NCI-H82 (cell line): ENCODE measurements at regions not wholly inside any gene's neighbourhood (a gene's known extent, or its start where the extent isn't known, plus 50 kb on each side); places are given as distances from the start of the nearest gene placed in this dataset.
"Not testable (repeated sequence)": the region's sequence is repeated elsewhere in the genome, so short reads cannot be mapped to it uniquely, and the experiment has no call there.

Experiments used
- DNase-seq: peaks from one replicate; lab custom pipeline; 2025; lab: John Stamatoyannopoulos, UW

- DNase-seq = no peak
These were observed 1072.1 kb downstream of the NXPH1 start for GRCh38 chr7:9505516-9505915.

GRCh38 chr7:9507290-9507689 lies 1073.9 kb downstream of the NXPH1 start:
- DNase-seq = peak; percentile 6

DNA sequence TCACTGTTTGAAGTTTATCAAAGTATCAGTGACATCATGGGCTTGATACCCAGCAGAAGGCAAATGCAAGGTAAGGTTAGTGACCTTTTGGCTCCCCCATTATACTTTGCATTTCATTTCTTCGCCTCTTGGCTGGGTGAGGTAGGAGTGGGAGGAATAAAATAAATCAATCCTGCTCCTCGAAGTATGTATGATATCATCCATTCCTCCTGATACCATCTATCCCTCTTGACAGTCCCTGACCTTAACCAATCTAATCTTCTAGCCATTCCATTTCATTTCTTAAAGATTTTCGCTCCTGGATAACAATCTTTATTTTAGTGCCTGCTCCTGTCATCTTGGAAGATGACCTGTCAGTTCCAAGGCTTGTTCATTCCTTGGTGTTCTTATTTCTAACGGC lies 1083.3 kb downstream of the NXPH1 start:
- no peak for DNase-seq

DNA sequence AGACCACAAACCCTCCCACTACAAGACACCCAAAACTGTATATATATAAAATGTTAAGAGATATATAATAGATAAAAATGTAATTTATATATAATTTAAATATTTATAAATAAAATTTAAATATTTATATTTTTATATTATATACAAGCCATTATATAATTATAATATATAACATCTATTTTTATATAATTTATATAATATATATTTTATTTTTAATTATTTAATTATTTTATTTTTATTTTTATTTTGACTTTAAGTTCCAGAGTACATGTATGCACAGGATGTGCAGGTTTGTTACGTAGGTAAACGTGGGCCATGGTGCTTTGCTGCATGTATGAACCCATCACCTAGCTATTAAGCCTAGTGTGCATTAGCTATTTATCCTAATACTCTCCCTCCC lies 1090.2 kb downstream of the NXPH1 start:
- DNase-seq = no peak

- not testable (repeated sequence) for DNase-seq
These were observed 1119.0 kb downstream of the NXPH1 start for GRCh38 chr7:9552431-9552830.

GRCh38 chr7:9557853-9558252 lies 1124.4 kb downstream of the NXPH1 start:
- no peak for DNase-seq

DNA sequence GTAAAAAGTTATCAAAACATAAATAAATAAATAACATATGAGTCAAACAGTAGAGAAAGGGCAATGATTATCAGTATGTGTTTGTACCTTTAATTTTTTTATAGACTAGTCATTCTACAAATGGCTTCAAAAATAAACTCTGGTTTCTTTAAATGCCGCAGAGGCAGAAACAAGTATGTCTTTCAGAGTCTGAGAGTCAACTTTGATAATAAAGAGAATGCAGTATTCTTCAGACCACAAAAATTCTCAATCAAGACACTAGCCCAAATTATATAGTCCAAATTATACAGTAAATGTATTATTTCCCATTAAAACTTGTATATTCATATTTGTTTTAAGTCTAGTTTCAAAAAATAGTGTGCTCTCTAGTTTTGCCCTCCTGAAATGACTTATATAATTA lies 1142.3 kb downstream of the NXPH1 start:
- DNase-seq = no peak

- no peak for DNase-seq
These were observed 1149.4 kb downstream of the NXPH1 start for GRCh38 chr7:9582824-9583223.

GRCh38 chr7:9598411-9598810 lies 1165.0 kb downstream of the NXPH1 start:
- DNase-seq = no peak

GRCh38 chr7:9600974-9601373 lies 1167.6 kb downstream of the NXPH1 start:
- peak; percentile 66 for DNase-seq

DNA sequence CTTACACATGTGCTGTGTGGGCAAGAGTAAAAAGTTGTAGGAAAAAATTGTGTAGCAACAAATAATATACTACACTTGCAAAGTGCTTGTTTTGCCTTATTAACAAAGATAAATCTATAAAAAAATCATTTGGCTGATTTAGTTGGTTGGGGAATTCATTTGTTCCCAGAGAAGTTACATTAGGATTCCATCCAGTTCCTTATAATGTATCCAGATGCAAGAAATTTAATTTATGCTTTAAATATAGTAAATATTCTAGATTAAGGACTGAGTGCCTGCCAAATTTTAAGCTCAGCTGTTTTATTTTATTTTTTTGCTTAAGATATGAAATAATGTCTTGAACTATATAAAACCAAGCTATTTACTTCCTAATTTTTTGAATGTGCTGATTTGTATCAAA lies 1169.9 kb downstream of the NXPH1 start:
- DNase-seq = no peak

DNA sequence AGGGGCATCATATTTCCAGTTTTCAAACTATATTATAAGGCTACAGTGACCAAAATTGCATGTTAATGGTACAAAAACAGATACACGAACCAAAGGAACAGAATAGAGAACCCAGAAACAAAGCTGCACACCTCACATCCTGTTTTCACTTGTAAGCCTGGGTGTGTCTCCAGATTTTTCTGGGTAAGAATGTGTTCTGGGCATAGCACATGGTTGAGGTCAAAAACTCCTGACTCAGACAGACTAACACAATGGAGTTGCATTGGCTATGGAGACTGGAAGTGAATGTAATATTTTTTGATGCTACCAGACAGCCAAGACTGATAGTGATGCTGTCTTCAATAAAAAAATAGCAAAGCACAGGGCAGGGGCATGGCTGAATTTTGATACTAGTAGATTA lies 1175.2 kb downstream of the NXPH1 start:
- DNase-seq = no peak

DNA sequence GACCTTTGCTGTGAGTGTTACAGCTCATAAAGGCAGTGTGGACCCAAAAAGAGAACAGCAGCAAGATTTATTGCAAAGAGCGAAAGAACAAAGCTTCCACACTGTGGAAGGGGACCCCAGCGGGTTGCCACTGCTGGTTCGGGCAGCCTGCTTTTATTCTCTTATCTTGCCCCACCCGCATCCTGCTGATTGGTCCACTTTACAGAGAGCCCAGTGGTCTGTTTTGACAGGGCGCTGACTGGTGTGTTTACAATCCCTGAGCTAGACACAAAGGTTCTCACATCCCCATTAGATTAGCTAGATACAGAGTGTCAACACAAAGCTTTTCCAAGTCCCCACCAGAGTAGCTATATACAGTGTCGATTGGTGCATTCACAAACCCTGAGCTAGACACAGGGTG lies 1187.5 kb downstream of the NXPH1 start:
- DNase-seq = not testable (repeated sequence)

GRCh38 chr7:9621306-9621902 lies 1188.0 kb downstream of the NXPH1 start:
- DNase-seq = not testable (repeated sequence)

- no peak for DNase-seq
These were observed 1188.5 kb downstream of the NXPH1 start for GRCh38 chr7:9621927-9622326.

DNA sequence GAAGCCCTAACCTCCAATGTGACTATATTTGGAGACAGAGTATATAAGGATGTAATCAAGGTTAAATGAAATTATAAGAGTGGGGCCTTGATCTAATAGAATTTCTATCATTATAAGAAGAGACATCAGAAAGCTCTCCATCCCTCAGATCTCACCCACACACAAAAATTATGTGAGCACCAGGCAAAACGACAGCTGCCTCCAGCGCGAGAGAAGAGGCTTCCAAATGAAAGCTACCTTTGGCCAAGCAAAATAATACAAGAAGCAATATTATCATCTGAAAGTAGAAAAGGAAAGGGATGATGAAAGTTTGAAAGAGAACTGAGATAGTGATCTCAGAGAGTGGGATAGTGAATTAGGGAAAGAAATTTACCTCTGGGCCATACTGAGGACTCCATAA lies 1192.5 kb downstream of the NXPH1 start:
- no peak for DNase-seq

DNA sequence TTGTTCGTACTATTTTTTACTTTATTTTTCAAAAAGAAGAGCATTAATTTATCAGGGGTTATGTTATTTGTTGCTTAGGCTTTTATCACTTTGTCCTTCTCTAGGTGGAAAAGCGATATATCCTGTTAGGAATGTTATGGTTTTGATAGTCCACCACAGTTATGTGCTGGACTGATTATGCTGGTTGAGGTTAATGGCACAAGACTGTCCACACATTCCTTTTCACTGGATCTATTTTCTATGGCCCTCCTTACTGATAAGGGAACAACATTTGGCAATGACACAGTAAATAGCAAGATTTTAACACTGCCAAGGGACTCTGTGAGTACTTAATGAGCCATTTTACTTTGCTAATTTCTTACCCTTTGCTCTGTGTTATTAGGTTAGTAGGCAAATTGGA lies 1212.3 kb downstream of the NXPH1 start:
- DNase-seq = no peak

DNA sequence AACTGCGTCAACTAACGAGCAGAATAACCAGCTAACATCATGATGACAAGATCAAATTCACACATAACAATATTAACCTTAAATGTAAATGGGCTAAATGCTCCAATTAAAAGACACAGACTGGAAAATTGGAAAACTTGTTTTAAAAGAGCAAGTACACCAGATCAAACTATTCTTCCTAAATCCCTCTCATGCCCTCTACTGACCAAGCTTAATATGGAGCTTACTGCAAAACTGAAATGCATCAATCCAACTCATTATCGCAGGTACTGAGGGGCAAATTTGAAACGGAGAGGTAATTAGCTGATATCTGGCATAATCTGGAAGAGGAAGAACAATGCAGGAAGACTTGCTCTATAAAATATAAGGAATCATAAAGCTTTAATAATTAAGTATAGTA lies 1223.8 kb downstream of the NXPH1 start:
- no peak for DNase-seq

GRCh38 chr7:9671979-9672917 lies 1238.8 kb downstream of the NXPH1 start:
- DNase-seq = no peak

DNA sequence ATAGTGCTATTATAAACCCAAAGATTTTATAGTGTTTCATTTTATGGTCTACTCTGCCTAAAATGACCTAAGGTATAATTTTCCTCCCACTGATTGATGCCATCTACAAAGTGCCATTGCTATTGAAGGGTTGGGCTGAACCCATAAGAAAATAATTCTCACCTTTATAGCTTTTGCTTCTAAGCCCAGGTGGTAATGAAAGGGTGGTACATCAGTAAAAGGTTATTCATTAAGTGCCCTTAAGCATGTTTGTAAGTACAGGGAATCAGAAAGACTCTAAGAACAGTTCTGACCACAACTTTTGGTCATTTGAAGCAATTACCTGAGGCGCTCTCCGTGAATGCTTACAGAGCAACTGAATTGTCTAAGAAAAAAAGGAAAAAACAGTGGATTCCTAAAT lies 1247.3 kb downstream of the NXPH1 start:
- no peak for DNase-seq

DNA sequence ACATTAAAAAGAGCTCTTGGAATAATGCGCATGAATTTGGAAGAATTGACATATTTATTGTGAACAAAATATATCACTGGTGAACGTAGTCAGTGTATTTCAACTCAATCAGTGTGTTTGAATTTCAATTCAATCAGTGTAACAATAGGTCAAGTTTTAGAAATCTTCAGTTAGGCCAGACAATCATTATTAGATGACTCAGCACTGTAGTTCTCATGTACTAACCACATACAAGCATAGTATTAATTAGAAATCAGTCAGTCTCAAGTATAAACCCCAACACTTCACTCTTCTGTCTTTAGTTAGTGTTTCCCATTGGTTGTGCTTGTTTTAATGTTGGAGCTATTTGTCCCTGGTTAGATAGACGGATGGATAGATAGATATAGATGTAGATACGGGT lies 1247.9 kb downstream of the NXPH1 start:
- DNase-seq = no peak

GRCh38 chr7:9691286-9691685 lies 1257.9 kb downstream of the NXPH1 start:
- peak; percentile 15 for DNase-seq

DNA sequence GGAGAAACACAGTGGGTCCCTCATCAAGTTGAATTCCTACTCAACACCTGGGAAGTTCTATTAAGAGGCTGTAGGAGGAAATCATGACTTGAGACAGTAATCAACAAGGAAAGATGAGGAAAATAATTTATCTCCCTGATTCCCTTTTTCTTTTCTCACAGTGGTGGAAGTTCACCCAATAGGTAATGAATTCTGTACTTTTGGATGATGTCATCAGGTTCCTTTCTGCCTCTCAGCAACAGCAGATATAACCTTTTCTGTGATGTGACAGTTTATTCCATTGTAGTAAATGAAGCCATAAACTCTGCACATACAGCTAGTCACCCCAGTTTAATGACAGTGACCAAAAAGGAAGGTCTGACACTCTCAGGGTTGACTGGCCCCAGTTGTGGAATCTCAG lies 1265.0 kb downstream of the NXPH1 start:
- no peak for DNase-seq

DNA sequence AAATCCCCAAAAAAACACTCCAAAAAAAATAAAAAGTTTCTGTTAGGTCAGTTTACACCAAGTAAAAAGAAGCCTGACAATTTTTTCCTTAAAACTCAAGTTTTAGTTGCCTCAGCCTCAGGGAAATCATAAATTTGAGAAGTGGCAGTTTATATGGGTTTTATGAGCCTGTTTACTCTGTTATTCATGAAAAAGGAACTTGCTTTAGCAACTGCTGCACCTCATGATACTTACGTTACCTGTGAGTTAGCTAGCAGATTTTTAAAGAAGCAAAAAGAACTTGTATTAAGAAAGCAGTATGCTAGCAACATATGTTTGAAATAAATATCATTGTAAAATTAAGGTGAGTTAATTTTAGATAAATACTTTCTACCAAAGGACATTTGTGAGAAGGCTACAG lies 1264.5 kb upstream of the PHF14 start:
- no peak for DNase-seq
